ENCODE measurements at regions not wholly inside any gene's neighbourhood (a gene's known extent, or its start where the extent isn't known, plus 50 kb on each side); places are given as distances from the start of the nearest gene placed in this dataset.

- no peaks in the 10 kb centered on the region for H3K79me2 ChIP-seq (ENCODE audit: insufficient read depth, low read length)
- H3K27ac ChIP-seq (ENCODE audit: low read depth, low read length, poor library complexity, severe bottlenecking), result no peak overlapping the region
- no peaks in the 10 kb centered on the region for H3K27me3 ChIP-seq (ENCODE audit: insufficient read depth, low read length)
- no peak overlapping the region for H3K4me3 ChIP-seq (ENCODE audit: low read depth, low read length, poor library complexity, severe bottlenecking)
- no peak overlapping the region for H3K4me2 ChIP-seq (ENCODE audit: low read length)
- H3K36me3 ChIP-seq (ENCODE audit: insufficient read depth, low read length), result no peaks in the 10 kb centered on the region
- H3K9ac ChIP-seq (ENCODE audit: low read length), result no peak overlapping the region
- TF ChIP-seq CTCF (IDR thresholded peaks at IDR 0.05; ENCODE audit: low read length) (no peak), EZH2 (IDR thresholded peaks at IDR 0.05; ENCODE audit: borderline replicate concordance, low read length) (no peak)
- H3F3A ChIP-seq (ENCODE audit: insufficient read depth, low read length), result no peaks in the 10 kb centered on the region
- no peaks in the 10 kb centered on the region for H4K20me1 ChIP-seq (ENCODE audit: insufficient read depth, low read length)
- H2AFZ ChIP-seq (ENCODE audit: low read length), result no peak overlapping the region
- no peaks in the 10 kb centered on the region for H3K4me1 ChIP-seq (ENCODE audit: insufficient read depth, low read length, severe bottlenecking)
- no peaks in the 10 kb centered on the region for H3K9me2 ChIP-seq (ENCODE audit: low read depth, low read length)
- H3K9me3 ChIP-seq (ENCODE audit: low read length), result no peaks in the 10 kb centered on the region
These were observed 341.1 kb upstream of the SEMA6D start for GRCh38 chr15:47376190-47376589.

- no peak overlapping the region for H3K4me3 ChIP-seq (ENCODE audit: low read depth, low read length, poor library complexity, severe bottlenecking)
- no peak for TF ChIP-seq CTCF (IDR thresholded peaks at IDR 0.05; ENCODE audit: low read length)
- no peak for TF ChIP-seq EZH2 (IDR thresholded peaks at IDR 0.05; ENCODE audit: borderline replicate concordance, low read length)
- H3K27ac ChIP-seq (ENCODE audit: low read depth, low read length, poor library complexity, severe bottlenecking), result no peak overlapping the region
- no peaks in the 10 kb centered on the region for H3F3A ChIP-seq (ENCODE audit: insufficient read depth, low read length)
- no peak overlapping the region for H3K4me2 ChIP-seq (ENCODE audit: low read length)
- no peaks in the 10 kb centered on the region for H3K9me2 ChIP-seq (ENCODE audit: low read depth, low read length)
- H3K79me2 ChIP-seq (ENCODE audit: insufficient read depth, low read length), result no peaks in the 10 kb centered on the region
- no peaks in the 10 kb centered on the region for H3K36me3 ChIP-seq (ENCODE audit: insufficient read depth, low read length)
- no peaks in the 10 kb centered on the region for H3K4me1 ChIP-seq (ENCODE audit: insufficient read depth, low read length, severe bottlenecking)
- H3K9me3 ChIP-seq (ENCODE audit: low read length), result no peaks in the 10 kb centered on the region
- no peaks in the 10 kb centered on the region for H3K27me3 ChIP-seq (ENCODE audit: insufficient read depth, low read length)
- no peaks in the 10 kb centered on the region for H4K20me1 ChIP-seq (ENCODE audit: insufficient read depth, low read length)
- no peak overlapping the region for H2AFZ ChIP-seq (ENCODE audit: low read length)
- no peak overlapping the region for H3K9ac ChIP-seq (ENCODE audit: low read length)
These were observed 339.8 kb upstream of the SEMA6D start for GRCh38 chr15:47377465-47377864.

GRCh38 chr15:47378527-47378926 is 338.8 kb upstream of the SEMA6D start:
- Histone ChIP-seq H3K27ac (ENCODE audit: low read depth, low read length, poor library complexity, severe bottlenecking) (no peak overlapping the region), H3K9me3 (ENCODE audit: low read length) (no peaks in the 10 kb centered on the region), H2AFZ (ENCODE audit: low read length) (no peak overlapping the region), H3K4me3 (ENCODE audit: low read depth, low read length, poor library complexity, severe bottlenecking) (no peak overlapping the region), H3K79me2 (ENCODE audit: insufficient read depth, low read length) (no peaks in the 10 kb centered on the region), H3K4me1 (ENCODE audit: insufficient read depth, low read length, severe bottlenecking) (no peaks in the 10 kb centered on the region), H4K20me1 (ENCODE audit: insufficient read depth, low read length) (no peaks in the 10 kb centered on the region), H3K4me2 (ENCODE audit: low read length) (no peak overlapping the region), H3F3A (ENCODE audit: insufficient read depth, low read length) (no peaks in the 10 kb centered on the region), H3K36me3 (ENCODE audit: insufficient read depth, low read length) (no peaks in the 10 kb centered on the region), H3K27me3 (ENCODE audit: insufficient read depth, low read length) (no peaks in the 10 kb centered on the region), H3K9ac (ENCODE audit: low read length) (no peak overlapping the region), H3K9me2 (ENCODE audit: low read depth, low read length) (no peaks in the 10 kb centered on the region)
- TF ChIP-seq CTCF (IDR thresholded peaks at IDR 0.05; ENCODE audit: low read length) (no peak), EZH2 (IDR thresholded peaks at IDR 0.05; ENCODE audit: borderline replicate concordance, low read length) (no peak)
